Suppressor macrophage treated with lipopolysaccharide for 1 hour (primary cell): ENCODE measurements at regions not wholly inside any gene's neighbourhood (a gene's known extent, or its start where the extent isn't known, plus 50 kb on each side); places are given as distances from the start of the nearest gene placed in this dataset.

ENCODE experiments used
- DNase-seq, 3 donors: peaks; one replicate each; pipeline ENCODE4 v3.0.0-alpha.2; 2020 to 2022

DNA sequence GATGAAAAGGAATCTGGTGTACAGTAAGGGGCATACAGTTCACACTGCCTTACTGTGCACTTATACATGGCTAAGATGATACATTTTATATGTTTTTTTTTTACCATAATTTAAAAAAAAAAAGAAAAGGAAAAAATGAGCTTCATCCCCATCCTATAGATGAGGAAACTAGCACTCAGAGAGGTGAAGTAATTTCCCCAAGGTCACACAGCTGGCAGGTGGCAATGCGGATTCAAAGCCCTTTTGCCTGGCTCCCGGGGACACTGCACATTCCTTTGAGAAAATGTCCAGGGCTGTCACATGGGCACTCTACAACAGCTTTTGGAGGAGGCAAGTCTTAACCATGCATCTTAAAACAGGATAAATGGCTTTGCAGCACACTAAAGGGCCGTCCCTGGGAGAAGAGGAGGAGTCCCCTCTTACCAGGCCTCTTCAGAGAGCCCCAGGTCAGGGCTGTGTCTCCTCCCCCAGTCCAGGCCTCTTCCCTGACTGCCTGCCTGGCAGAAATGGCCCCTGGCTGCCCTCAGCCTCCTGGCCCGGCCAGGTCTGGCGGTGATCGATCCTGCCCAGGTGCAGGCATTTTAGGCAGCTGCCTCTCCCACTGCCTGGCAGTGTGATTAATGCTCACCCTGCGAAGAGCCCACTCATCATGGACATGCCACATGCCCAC is 95.1 kb upstream of the LINGO1 start:
- no peak for DNase-seq

DNA sequence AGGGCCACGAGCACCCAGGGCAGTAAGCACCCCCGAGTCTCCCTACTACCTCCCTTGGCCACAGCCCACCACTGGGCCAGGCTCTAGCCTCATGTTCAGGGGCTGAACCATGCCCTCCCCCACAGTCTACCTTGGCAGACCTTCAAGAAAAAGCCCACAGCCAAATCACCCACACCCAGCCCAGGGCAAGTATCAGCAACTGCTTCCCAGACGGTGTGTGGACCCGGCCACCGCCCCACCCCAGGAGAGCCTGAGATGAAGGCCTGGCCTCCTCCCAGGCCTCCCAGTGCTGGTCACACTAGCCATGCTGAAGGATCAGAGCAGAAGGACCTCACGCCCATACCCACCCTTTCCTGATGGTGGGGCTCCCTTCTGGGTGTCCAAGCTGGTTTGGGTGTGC is 92.0 kb upstream of the LINGO1 start:
- no peak for DNase-seq

DNA sequence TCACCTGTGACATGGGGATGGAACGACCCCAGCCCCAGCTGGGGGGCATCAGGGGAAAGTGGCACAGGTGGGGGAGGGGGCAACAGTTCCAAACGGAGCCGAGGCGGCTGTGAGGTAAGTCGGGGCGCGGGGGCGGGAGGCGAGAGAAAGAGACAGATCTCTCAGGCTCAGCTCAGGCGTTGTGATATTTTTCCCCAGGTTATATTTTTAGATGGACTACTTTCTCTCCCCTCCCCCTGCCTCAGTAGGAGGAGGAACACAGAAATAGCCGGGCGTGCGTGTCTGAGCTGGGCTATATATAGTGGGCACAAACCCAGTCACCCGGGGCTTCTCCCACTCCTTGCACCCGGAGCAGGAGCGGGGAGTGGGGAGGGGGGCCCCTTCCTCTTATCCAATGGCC is 91.0 kb upstream of the LINGO1 start:
- DNase-seq, result no peak

DNA sequence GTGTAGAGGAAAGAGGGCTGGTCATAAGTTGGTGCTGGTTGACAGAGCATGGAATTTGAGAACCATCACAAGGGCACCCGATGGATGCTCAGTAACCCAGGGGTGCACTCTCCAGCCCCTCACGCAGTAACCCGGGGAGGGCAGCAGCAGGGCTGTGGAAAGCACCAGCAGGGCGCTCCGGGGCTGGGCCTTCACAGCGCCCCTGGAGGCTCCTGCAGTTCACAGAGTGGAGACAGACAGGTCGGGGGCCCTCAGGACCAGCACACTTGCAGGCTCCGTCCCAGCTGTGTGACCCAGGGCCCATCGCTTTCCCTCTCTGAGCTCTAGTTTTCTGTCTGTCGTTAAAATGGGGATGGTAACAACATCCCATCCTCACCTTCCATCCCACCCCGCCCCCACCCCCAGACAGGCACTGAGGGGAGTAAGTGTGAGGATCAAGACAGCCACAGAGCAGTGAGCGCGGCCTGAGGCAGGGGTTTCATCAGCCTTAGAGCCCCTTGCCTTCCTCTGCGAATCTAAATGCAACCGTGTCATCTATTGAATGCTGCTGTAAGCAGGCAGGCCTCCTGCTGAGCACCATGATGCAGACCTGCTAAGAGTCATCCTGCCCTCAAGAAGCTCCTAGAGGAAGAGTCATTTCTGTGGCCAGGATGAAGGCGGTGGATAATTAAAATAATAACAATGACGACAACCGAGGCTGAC is 90.2 kb upstream of the LINGO1 start:
- DNase-seq, result no peak

GRCh38 chr15:77721963-77722362 is 89.3 kb upstream of the LINGO1 start:
- DNase-seq, result no peak

- DNase-seq, result no peak
Observed at GRCh38 chr15:77720655-77721054, 87.9 kb upstream of the LINGO1 start.

DNA sequence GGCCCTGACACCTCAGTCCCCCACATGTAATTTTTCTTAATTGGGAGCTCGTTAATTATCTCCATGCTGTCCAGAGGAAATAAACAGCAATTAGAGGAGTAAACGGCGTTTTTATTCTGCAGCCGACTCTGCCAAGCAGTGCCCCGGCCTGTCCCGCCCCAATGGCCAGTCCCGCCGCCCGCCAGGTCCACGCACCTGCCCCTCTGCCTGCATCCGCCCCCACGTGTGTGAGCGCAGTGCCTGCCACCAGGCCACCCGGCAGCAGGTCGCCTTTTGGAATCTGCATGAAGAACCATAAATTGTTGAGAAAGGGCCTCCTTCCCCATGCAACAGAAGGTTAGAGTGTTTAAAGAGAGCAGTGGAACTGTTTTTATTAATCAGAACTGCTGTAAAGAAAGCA is 87.5 kb upstream of the LINGO1 start:
- no peak for DNase-seq

GRCh38 chr15:77719450-77719849 is 86.7 kb upstream of the LINGO1 start:
- DNase-seq, result no peak

DNA sequence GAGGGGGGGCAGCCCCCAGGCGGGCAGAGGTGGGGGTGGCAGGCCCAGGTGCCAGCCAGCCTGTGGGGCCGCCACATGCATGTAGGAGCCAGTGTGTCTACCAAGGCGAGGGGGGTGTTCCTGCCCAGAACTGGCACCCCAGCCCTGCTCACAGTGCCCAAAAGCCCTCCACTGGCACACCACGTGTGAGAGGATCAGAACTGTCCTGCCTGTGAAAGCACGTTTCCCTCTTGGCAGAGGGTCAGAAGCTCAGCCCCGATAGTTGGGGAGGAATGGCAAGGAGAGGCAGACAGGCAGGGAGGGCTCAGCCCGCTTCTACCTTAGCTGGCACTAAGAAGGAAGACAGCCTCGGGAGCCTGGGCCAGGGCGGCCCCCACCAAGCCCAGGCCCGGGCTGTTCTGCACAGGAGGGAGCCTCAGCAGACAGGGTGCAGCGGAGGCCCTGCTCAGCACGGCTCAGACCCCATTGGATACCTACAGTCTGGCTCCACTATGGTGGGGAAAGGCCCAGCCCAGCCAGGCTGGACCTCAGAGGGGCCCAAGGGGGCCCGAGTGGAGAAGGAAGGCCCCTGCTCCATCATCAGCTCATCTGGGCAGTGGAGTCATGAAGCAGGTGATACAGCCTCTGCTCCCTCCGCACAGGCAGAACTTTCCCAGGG is 84.8 kb upstream of the LINGO1 start:
- DNase-seq, result no peak

DNA sequence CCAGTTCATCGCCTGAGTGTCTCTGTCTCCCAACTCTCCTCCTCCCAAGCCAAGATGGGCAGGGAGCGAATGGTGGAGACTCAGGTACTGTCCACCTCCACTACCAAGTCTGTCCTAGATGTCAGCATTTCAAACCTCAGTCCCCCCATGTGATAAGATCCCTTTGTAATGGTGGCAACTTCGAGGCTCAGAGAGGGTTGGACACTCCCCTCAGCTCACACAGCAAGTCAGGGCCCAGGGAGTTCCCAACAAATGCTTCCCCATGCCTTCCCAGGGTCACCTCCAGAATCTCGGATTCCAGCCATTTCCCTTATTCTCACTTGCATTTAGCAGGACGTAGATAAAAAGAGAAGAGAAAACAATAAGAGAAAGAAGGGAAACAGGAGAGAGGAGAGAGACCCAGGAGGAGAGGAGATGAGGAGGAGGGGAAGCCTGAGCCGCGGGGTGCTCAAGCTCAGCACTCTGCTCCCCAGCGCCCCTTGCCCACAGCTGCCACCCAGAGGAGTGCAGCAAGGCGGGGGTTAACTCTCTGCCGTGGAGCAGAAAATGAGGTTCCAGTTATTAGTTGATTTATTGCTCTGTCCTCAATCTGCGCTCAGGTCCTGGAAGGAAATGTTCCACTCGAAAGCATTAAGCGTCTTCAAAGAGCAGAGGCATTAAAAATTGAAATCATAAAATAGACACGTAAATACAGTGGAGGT is 84.1 kb upstream of the LINGO1 start:
- DNase-seq, result no peak

GRCh38 chr15:77715860-77716259 is 83.1 kb upstream of the LINGO1 start:
- no peak for DNase-seq

GRCh38 chr15:77715051-77715450 is 82.3 kb upstream of the LINGO1 start:
- no peak for DNase-seq

DNA sequence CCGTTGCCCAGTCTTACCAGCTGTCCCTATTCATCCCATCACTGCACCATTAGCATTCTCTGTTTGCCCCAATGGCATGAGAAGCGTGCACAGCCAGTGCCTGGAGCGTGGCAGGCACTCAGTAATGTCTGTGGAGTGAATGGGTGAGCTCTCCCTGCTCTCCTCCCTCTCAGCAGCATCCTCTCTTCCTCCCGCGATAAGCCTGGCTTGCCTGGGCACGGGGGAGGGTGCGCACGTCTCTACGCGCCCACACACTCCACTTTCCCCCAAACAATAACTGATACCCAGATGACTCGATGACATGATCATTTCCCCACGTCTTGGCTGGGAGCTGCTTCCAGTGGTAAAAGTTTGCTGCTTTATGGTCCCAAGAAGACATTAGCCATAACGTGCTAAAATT is 81.8 kb upstream of the LINGO1 start:
- no peak for DNase-seq

DNA sequence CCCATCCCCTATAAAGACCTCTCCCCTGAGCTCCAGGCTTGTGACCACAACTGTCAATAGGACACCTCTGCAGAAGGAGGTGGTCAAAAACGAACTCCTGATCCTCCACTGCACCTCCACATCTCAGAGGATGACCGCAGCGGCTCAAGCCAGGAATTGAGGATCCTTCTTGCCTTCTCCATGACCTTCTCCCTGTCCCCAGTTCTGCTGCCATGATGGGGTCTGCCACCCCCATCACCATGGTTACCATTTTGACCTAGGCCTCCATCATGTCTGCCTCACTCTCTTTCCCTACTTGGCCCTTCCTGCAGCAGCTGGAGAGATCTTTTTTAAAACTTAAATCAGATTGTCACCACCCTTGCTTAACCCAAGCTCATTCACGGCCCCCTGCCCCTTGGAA is 81.3 kb upstream of the LINGO1 start:
- DNase-seq, result no peak

DNA sequence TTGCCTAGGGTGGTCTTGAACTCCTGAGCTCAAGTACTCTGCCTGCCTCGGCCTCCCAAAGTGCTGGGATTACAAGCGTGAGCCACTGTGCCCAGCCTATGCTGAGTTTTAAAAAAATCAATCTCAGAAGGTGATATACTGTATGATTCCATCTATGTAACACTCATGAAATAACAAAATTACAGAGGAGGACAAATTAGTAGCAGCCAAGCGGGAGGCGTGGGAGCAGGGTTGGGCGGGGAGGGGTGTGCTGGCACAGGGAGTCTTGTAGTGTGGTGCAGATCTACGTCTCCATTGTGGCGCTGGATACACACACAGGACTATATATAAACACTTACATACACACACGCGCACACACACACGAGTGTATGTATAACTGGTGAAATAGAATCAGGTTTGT is 80.6 kb upstream of the LINGO1 start:
- no peak for DNase-seq

- DNase-seq, result no peak
Observed at GRCh38 chr15:77712438-77712837, 79.7 kb upstream of the LINGO1 start.

- no peak for DNase-seq
Observed at GRCh38 chr15:77710637-77711036, 77.9 kb upstream of the LINGO1 start.

DNA sequence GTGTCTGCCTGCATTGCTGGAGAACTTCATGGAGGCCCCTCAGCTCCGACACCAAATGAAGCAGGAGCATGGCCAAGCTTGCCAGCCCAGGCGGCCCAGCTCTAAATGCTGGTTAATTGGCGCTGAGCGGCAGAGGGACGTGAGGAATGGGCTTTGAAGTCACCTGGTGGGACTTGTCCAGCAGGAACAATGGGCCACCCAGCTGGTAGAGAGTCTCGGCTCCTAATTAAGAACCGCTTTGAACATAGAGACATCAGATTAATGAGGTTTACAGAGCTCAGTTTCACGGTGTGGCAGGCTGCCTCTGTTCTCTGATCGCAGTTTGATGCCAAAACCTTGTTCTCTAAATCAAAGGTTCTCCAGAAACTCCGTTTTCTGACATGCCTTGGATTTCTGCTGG is 77.5 kb upstream of the LINGO1 start:
- no peak for DNase-seq

- DNase-seq, result no peak
Observed at GRCh38 chr15:77709135-77709886, 76.6 kb upstream of the LINGO1 start.

DNA sequence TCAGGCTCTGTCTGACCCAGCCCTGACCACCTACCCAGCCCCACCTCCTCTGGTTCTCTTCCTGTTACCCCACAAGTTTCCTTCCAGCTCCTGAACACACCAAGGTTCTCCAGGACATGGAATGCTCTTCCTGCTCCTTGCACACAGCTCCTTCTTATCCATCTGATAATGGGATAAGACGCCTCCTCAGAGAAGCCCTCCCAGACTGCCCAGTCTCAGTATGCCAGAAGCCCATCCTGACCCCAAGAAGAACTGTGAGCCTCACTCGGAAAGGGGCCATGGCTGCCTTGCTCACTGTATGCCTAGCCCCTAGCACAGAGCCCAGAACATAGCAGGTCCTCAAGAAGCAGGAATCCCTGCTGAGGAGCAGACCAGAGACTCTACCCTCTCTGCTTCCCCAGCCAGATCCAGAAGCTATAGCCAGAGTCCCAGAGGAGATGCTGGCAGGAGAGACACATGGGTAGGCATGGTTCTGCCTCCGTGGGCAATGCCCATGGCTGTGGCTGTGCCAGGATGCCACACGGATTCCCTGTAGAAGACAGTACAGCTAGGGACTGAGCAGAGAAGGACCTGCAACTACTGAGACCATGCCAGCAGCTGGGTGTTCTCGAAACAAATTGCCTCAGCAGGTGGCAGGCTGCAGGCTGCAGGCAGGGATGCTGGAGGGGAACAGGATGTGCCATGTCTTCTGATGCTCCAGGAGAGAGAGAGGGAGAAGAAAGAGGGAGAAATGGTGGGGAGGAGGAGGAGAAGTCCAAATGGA is 74.0 kb upstream of the LINGO1 start:
- no peak for DNase-seq

DNA sequence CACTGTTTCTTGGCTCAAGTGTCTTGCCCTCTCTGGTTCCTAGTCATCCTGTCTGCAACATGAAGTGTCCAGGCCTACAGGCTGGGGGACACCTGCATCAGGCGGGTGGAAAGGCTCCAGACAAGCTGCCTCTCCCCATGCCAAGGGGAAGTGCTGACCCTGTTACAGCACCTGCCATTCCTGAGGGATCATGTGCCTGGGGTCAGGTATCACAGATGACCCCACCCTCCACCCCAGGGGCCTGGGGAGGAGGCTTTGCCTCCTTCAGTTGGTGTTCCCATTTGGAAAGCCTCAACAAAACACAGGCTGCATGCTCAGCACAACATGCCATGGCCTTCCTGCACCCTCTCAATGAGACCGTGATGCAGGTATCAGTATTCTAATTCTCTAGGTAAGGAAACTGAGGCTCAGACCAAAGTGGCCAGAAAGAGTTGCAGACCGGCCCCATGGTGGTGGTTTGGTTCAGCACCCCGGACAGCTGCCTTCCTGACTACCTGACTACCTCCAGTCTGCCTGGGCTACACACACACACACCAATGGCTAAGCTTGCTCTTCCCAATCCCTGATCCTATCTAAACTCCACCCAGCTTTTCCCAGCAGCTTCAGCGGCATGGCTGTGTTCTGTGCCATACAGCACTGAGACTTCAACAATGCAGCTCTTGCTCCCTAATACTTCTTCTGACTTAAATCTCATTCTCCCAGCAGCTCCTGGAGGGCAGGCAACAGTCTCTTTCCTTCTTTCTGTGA is 69.7 kb upstream of the LINGO1 start:
- DNase-seq, result peak in 1 of 3 donors; percentile 22
